SU-DHL-6 (cell line): ENCODE measurements at regions not wholly inside any gene's neighbourhood (a gene's known extent, or its start where the extent isn't known, plus 50 kb on each side); places are given as distances from the start of the nearest gene placed in this dataset.
"Not testable (repeated sequence)": the region's sequence is repeated elsewhere in the genome, so short reads cannot be mapped to it uniquely, and the experiment has no call there.

ENCODE experiments used
- CTCF ChIP-seq: fragments of 200-600 bp; sonication (generic); IDR thresholded peaks from one replicate; pipeline ENCODE4 v1.5.1; 2017; ENCODE audit warnings: antibody characterized with exemption, mild to moderate bottlenecking, low read length, moderate library complexity; ENCODE audit not compliant: insufficient read depth, poor library complexity, severe bottlenecking
- EZH2phosphoT487 ChIP-seq: fragments of 200-600 bp; sonication (generic), shearing (Covaris generic); conservative IDR thresholded peaks from 2 replicates; pipeline ENCODE4 v1.6.1; 2018; ENCODE audit warnings: mild to moderate bottlenecking, antibody characterized with exemption, low read length, moderate library complexity, mixed read lengths

GRCh38 chr17:21550031-21550430 is 142.3 kb upstream of the KCNJ18 start:
- not testable (repeated sequence) for TF ChIP-seq EZH2phosphoT487, CTCF
